ENCODE measurements at regions not wholly inside any gene's neighbourhood (a gene's known extent, or its start where the extent isn't known, plus 50 kb on each side); places are given as distances from the start of the nearest gene placed in this dataset.

GRCh38 chr10:88077977-88078376 is 214.6 kb downstream of the PTEN start:
- H3K4me3 ChIP-seq (ENCODE audit: low read depth, low read length) = no peak overlapping the region
- TF ChIP-seq CTCF (IDR thresholded peaks at IDR 0.05; ENCODE audit: borderline replicate concordance, insufficient read depth, low read depth, low read length) = no peak

GRCh38 chr10:88080213-88080612 is 216.8 kb downstream of the PTEN start:
- TF ChIP-seq CTCF (IDR thresholded peaks at IDR 0.05; ENCODE audit: borderline replicate concordance, insufficient read depth, low read depth, low read length) = no peak
- H3K4me3 ChIP-seq (ENCODE audit: low read depth, low read length) = no peak overlapping the region

- TF ChIP-seq CTCF (IDR thresholded peaks at IDR 0.05; ENCODE audit: borderline replicate concordance, insufficient read depth, low read depth, low read length) = no peak
- H3K4me3 ChIP-seq (ENCODE audit: low read depth, low read length) = no peak overlapping the region
These were observed 218.1 kb downstream of the PTEN start for GRCh38 chr10:88081457-88082054.

- no peak for TF ChIP-seq CTCF (IDR thresholded peaks at IDR 0.05; ENCODE audit: borderline replicate concordance, insufficient read depth, low read depth, low read length)
- H3K4me3 ChIP-seq (ENCODE audit: low read depth, low read length) = no peak overlapping the region
These were observed 219.0 kb downstream of the PTEN start for GRCh38 chr10:88082391-88082790.

GRCh38 chr10:88082806-88083596 is 219.6 kb downstream of the PTEN start:
- no peak overlapping the region for H3K4me3 ChIP-seq (ENCODE audit: low read depth, low read length)
- TF ChIP-seq CTCF (IDR thresholded peaks at IDR 0.05; ENCODE audit: borderline replicate concordance, insufficient read depth, low read depth, low read length) = no peak

- no peak for TF ChIP-seq CTCF (IDR thresholded peaks at IDR 0.05; ENCODE audit: borderline replicate concordance, insufficient read depth, low read depth, low read length)
- H3K4me3 ChIP-seq (ENCODE audit: low read depth, low read length) = no peak overlapping the region
These were observed 220.2 kb downstream of the PTEN start for GRCh38 chr10:88083597-88083989.
